Glomerular endothelial cell (primary cell): ENCODE measurements at regions not wholly inside any gene's neighbourhood (a gene's known extent, or its start where the extent isn't known, plus 50 kb on each side); places are given as distances from the start of the nearest gene placed in this dataset.

Experiments used
- DNase-seq: peaks from one replicate; pipeline ENCODE4 v3.0.0-alpha.2; 2011; ENCODE audit warnings: low read depth, low spot score; ENCODE audit errors: extremely low read depth

DNA sequence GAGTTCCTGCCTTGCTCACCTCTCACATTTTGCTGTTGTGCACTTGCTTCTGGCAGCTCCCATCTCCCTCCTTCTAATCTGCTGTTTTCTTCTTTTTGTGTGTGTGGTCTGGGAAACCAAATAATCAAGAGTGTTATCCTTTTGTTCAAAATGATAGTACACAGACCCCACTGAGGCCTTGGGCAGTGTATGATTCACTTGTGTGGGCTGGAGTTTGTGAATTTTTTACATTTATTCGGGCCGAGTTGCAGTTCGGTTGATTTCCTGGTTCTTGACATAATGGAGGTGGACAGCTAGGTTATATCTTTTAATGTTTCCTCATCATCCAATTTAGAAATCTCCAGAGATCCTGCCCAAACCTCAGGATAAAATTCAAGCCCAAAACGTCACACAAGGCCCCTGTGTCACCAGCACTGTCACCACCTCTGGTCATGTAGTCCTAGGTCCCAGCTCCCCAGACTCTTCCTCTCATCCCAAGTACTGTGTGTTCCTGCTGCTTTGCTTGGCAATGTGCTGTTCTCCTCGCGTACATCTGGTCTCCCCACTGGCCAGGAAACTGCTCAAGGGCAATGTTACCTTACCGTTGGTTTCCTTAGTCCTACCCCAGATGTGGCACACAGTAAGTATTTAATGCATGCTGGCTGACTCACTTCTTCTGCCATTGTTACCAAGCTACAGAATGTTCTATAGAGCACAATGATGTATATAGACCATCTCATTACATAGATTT lies 55.7 kb upstream of the PHACTR2 start:
- DNase-seq: no peak

GRCh38 chr6:143621159-143621873 lies 56.4 kb upstream of the PHACTR2 start:
- DNase-seq: no peak

- DNase-seq: no peak
These were observed 57.3 kb upstream of the PHACTR2 start for GRCh38 chr6:143620447-143620846.

DNA sequence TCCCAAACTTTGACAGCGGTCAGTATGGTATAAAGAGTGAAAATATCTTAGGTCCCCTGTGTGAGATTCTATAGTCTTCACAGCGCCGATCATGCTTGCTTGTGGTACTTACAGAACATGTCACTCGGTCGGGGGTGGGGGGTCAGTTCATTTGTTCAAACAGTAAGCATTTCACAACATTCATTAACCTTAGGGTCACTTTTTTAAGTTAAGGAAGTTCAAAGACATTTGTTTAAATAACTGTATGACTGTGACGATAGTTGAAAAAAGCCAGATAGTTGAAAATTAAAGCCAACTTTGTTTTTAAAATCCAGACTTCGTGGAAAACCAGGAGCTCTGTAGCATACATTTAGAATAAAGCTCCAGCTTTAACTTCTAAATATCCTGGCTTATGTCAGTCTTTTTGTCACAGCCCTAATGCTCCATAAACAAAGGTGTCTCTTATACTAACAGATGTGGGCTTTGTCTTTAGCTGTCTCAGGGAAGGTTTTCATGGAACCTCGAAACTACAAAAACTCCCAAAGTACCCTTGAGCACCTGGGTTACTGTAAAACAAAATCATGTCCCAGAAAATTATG lies 57.9 kb upstream of the PHACTR2 start:
- DNase-seq: no peak

- no peak for DNase-seq
These were observed 61.0 kb upstream of the PHACTR2 start for GRCh38 chr6:143616741-143617140.

- DNase-seq: no peak
These were observed 62.0 kb upstream of the PHACTR2 start for GRCh38 chr6:143615785-143616184.

- DNase-seq: no peak
These were observed 63.5 kb upstream of the PHACTR2 start for GRCh38 chr6:143614235-143614634.

- no peak for DNase-seq
These were observed 64.0 kb upstream of the PHACTR2 start for GRCh38 chr6:143613749-143614148.

GRCh38 chr6:143612186-143612585 lies 65.6 kb upstream of the PHACTR2 start:
- no peak for DNase-seq

- DNase-seq: no peak
These were observed 66.2 kb upstream of the PHACTR2 start for GRCh38 chr6:143611580-143611979.

GRCh38 chr6:143609972-143610371 lies 67.8 kb upstream of the PHACTR2 start:
- DNase-seq: no peak

GRCh38 chr6:143609501-143609900 lies 68.3 kb upstream of the PHACTR2 start:
- DNase-seq: no peak

DNA sequence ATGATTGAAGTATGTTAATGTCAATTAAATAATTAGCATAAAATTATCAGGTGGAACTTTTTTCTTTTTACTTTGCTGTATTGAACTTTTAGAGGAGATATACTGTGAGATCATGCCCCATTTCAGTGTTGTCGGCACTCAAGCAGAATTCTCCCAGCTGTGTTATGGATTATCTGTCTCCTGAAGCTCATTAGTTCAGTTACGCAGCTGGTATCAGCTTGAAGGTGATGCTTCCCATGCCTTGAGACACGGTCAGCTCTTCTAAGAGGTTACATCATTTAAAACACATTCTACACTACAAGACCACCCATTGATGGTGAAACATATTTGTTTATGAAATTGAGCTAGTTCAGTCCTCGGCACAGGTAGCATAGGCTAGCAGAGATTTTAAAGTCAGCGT lies 68.9 kb upstream of the PHACTR2 start:
- no peak for DNase-seq

DNA sequence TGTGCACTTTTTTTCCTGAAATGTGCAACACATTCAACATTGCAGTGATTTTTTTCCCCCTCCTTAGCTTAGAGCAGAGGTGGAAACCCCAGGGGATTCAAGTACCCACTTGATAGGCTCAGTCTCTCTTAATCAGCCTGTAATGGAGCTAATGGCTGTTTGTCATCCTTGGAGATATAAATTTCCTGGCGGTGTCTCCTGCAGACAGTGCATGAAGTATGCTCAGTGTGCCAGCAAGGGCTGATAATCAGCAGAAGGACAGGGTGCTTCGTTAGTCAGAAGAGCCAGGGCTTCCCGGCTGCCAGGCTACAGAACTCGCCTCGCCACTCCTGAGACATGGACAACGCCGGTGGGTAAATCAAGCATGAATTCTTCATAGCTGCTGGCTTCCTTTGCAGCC lies 69.8 kb upstream of the PHACTR2 start:
- DNase-seq: no peak

DNA sequence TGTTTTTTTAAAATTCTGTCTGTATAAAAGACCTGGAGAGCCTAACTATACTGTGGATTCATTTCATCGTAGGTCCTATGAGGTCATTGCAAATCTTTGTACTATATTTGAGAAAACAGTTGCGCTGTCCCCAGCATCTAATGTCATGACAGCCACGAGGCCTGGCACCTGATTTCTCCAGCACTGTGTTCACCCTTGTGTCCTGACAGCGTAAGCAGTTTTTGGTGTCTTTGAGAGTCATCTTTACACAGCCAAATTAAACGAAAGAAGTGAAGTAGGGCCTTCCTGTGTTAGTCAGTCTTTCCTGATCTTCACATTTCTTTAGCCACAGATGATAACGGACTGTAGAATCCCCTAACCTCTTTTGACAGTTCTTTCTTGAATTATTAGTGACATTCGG lies 70.6 kb upstream of the PHACTR2 start:
- no peak for DNase-seq

- DNase-seq: no peak
These were observed 71.8 kb upstream of the PHACTR2 start for GRCh38 chr6:143605906-143606521.

- DNase-seq: no peak
These were observed 74.3 kb upstream of the PHACTR2 start for GRCh38 chr6:143603455-143603854.

DNA sequence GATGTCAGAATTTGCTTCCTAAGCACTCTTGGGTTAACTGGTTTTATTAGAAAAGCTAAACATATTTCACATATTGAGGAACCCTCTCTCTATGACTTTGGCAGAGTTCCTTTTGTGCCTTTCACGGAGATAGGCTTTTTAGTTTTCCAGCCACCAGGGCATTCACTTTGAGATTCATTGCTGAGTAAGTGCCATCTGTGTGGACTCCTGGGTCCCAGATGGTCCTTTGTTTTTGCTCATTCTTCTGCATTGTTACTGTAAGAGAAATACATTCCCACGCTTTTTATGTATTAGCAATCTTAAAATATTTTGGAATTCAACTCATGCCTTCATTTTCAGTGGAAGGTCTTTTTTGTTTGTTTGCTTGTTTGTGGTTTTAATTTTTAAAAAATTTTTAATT lies 76.3 kb upstream of the PHACTR2 start:
- no peak for DNase-seq

GRCh38 chr6:143600821-143601220 lies 76.9 kb upstream of the PHACTR2 start:
- no peak for DNase-seq

- no peak for DNase-seq
These were observed 79.2 kb upstream of the PHACTR2 start for GRCh38 chr6:143598466-143599080.

GRCh38 chr6:143596866-143597265 lies 80.9 kb upstream of the PHACTR2 start:
- no peak for DNase-seq
